NCI-H1105 treated with DMSO at 0.1 percent for 48 hours (cell line): ENCODE measurements at regions not wholly inside any gene's neighbourhood (a gene's known extent, or its start where the extent isn't known, plus 50 kb on each side); places are given as distances from the start of the nearest gene placed in this dataset.

Experiments used
- DNase-seq: peaks from one replicate; lab custom pipeline; 2025; lab: John Stamatoyannopoulos, UW

DNA sequence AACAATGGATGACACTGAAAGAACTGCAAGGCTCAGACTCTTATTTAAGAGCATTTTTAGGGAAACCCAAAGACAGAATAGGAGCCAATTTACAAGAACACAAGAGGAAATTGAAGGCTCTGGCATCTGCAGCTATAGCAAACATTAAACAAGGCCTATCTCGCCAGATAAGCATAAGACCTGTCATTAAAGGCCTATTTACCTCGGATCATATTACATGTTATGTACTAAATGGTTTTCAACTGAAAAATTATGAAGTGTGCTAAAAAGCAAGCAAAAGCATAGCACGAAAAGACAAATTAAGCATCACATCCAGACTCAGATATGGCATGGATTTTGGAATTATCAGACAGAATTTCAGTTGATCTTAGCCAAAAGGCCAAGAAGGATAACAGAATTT is 617.1 kb downstream of the SQOR start:
- DNase-seq, result peak; percentile 91

- no peak for DNase-seq
Measured at GRCh38 chr15:46258056-46258455, 623.2 kb downstream of the SQOR start.

DNA sequence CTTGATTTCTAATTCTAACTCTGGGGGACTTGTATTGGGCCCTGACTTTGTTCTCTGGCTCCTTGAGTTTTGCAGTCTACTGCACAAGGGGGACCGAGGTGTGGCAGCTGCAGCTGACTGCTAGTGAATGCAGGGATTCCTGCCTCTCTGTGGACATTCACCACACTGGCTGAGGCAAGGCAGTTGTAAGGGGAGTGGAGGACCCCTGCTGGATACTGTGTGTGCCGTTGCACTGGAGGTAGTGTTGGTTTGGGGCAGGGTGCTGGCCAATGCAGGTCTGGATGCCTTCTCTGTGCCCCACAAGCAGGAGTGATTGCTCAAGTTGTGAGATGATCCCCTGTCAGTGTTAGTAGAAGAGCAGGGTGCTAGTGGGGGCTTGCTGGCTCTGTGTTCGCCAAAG is 626.1 kb downstream of the SQOR start:
- DNase-seq, result no peak

DNA sequence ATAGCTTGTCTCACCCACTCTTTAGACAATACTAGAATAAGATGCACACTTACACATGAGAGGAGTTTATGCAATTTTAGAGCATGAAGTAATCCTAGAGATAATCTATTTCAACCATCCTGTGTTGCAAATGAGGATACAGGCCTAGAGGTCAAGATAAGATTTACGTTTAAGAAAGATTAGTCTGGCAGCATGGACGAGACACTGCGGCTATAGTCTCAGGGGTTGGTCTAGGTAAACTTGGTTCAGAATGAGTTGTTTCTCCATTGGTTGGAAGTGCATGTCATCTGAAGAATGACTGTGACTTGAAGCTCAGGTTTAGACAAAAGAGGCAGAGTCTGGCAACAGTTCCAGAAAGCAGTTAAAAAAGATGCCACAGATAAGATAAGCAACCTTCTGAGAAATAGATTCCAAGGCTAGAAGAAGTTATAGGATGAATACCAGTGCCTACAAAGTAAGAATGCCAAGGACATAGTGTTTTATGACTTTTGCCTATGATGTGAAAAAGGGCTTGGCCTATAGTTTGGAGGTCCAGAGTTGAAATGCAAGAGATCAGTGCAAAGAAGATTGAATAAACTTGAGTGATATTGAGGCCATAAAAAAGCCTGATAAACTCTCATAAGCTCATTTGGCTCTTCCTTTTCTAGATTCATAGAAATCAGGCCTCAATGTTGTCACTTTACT is 631.0 kb downstream of the SQOR start:
- no peak for DNase-seq

DNA sequence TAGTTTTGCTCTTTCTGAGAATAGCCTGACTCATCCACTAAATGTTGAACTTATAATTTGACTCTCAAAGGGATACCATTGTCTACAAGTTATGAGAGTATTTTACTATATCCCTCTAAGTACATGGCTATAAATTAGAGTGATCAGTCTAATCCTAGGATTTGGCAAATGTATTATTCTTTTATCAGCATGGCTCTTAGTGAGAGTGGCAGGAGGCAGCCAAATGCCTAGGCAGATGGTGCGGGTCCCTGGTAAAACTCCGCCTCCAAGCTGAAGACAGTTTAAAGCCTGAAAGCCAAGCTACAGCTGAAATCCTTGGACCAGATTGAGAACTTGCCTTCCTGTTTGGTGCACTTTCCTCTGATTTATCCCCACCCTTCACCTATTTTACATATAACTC is 631.8 kb downstream of the SQOR start:
- DNase-seq, result no peak

- DNase-seq, result no peak
Measured at GRCh38 chr15:46270481-46271147, 635.8 kb downstream of the SQOR start.

- no peak for DNase-seq
Measured at GRCh38 chr15:46275701-46276100, 640.9 kb downstream of the SQOR start.

- DNase-seq, result no peak
Measured at GRCh38 chr15:46277451-46277850, 642.6 kb downstream of the SQOR start.

DNA sequence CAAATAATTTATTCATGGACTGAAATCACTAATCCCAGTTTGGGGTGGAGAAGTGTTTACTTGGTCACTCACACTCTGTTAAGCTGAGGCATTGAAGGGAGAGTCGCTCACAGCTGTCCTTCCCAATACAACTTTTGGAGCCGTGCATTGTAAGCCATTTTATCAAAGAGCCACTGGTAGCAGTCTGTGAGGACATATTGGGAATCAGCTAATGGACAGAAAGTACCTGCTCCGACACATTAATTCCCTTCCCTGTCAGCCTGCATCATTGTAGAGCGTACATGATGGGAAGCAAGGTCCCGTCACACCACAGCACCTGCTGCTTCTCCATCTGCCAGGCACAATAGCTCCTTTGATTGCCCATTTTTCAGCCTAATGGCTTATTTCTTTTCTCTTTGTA is 643.2 kb downstream of the SQOR start:
- DNase-seq, result peak; percentile 83

DNA sequence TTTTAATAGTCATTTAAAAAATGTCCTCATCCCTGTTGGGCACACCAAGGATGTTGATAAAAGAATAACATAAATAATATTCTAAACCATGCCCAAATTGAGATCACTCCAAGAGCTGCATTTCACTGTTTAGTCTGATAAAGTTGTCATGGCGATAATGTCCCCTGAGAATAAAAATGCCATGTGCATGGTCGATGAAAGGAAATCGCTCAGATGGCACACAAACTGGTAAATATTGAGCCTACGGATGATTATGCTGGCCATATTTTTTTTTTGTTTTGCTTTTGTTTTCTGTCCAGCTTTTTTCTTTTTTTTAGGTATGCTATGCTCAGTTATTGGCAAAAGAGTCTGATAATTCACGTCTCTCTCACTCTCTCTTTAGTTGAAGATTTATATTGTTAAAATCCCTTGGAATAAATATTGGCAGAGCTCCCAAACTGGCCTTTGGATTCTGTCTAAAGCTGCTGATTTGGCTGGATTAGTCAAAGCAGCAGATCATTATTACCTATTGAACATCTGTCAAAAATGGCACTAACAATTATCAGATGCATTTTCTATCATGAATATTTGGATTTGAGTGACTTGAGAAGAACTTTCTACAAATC is 643.8 kb downstream of the SQOR start:
- DNase-seq, result peak; percentile 81

GRCh38 chr15:46280762-46281542 is 646.1 kb downstream of the SQOR start:
- DNase-seq, result peak; percentile 32

- no peak for DNase-seq
Measured at GRCh38 chr15:46293550-46293949, 658.7 kb downstream of the SQOR start.

DNA sequence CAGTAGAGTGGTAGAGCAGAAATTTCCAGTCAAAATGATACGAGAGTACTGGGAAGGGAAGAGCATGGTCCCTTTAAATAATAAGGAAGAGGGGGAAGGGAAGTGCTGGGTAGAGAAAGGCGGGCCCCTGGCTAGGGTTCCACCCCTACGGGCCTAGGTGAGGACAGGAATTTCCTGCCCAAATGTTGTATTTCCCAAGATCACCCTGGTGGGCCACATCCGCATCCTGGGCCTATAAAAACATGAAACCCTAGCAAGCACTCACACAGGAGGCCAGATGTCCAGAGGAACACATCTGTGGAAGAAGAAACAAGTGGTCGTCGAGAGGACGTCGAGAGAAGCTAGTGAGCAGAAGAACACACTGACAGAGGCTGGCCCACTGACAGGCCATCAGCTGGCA is 661.2 kb downstream of the SQOR start:
- no peak for DNase-seq

- DNase-seq, result no peak
Measured at GRCh38 chr15:46296797-46297196, 662.0 kb downstream of the SQOR start.

DNA sequence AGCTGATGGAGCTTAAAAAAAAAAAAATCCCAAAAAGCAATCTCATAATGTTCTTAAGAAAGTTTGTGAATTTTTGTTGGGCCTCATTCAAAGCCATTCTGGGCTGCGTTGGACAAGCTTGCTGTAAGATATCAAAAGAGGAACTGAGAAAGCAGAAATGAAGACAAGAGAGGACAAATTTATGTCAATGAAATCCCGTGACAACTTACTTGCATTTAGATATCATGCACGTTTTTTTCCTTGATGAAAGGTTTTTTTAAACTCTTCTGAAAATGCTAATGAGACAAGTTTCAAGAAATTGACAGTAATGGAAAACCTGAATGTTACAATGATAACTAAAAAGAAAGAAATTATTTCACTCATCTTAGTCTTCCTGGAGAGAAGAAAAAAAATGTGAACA is 662.9 kb downstream of the SQOR start:
- DNase-seq, result no peak

- DNase-seq, result no peak
Measured at GRCh38 chr15:46300716-46301115, 665.9 kb downstream of the SQOR start.

DNA sequence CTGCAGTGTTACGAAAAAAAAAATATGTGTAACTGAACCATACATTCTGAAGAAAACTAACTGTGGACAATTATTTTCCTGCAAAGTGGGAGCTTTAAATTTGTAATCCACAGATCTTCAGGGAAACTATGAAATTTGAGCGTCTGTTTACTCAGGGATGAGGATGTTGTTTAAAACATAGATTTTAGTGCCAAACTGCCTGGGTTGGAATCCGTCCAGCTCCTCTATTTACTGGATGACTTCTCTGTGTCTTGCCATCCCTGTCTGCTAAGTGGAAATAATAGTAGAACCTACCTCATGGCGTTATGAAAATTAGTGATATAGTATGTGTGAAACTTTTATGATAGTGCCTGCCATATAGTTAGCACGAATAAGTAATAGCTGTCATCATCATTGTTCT is 666.5 kb downstream of the SQOR start:
- DNase-seq, result peak; percentile 59

- DNase-seq, result no peak
Measured at GRCh38 chr15:46301826-46302225, 667.0 kb downstream of the SQOR start.

- DNase-seq, result no peak
Measured at GRCh38 chr15:46304321-46304720, 669.5 kb downstream of the SQOR start.

DNA sequence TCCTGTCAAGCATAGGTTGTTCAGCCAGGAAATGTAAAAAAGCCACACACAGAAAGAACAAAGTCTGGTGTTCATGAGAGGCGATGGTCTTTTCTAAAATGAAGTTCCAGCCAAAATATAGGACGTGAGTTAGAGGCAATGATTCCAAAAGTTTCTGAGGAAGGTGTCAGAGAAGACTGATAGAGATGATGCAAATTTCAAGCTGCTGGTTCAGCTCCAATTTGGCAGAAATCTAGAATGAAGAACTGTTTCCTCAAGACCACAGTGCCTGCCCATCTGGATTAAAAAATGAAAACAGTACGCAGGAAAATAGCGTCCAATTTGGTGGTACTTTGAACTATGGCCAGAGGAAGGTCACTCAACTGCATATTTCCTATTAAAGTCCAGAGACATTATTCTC is 672.9 kb downstream of the SQOR start:
- no peak for DNase-seq

DNA sequence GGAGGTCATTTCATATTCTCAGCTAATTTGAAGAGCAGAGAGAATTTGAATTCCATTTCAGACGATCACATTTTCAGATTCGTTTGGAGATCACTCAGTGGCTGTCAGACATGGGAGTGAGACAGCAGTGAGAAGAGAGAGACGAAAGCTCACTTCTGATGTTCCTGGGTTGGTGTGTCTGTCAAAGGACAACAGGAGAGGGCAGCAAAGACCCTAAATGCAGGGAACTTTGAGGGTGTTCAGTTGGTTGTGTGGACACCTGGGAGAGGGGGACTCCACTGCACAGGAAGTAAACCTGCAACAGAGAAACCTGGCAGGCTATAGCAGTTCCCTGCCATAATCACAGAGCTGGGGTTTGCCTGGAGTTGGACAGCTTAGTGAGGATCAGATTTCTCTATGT is 675.1 kb downstream of the SQOR start:
- peak; percentile 50 for DNase-seq

GRCh38 chr15:46312133-46312740 is 677.4 kb downstream of the SQOR start:
- DNase-seq, result peak; percentile 80
